Upper lobe of right lung (tissue), 1 donor: ENCODE measurements at regions not wholly inside any gene's neighbourhood (a gene's known extent, or its start where the extent isn't known, plus 50 kb on each side); places are given as distances from the start of the nearest gene placed in this dataset.

Experiments used
- ATAC-seq: fragments of 200-7000 bp; cut with Tn5 transposase; one replicate; pipeline ENCODE4 v1.9.1; 2020; ENCODE audit warnings: mild to moderate bottlenecking, moderate library complexity
- DNase-seq: peaks from one replicate; pipeline ENCODE4 v3.0.0-alpha.2; 2020
- H3K27ac ChIP-seq: fragments of 200-600 bp; one replicate; pipeline ENCODE4 v1.8.0; 2022
- H3K27me3 ChIP-seq: fragments of 200-600 bp; one replicate; pipeline ENCODE4 v1.8.0; 2022; ENCODE audit warnings: mild to moderate bottlenecking
- H3K36me3 ChIP-seq: fragments of 200-600 bp; one replicate; pipeline ENCODE4 v1.8.0; 2022
- H3K4me1 ChIP-seq: fragments of 200-600 bp; one replicate; pipeline ENCODE4 v1.8.0; 2022
- H3K4me3 ChIP-seq: fragments of 200-600 bp; one replicate; pipeline ENCODE4 v1.8.0; 2022; ENCODE audit warnings: mild to moderate bottlenecking
- H3K9me3 ChIP-seq: fragments of 200-600 bp; one replicate; pipeline ENCODE4 v1.8.0; 2022
- intact Hi-C: fragments of 100-400 bp; cut with DNase I; formaldehyde crosslinking; loops from one replicate; pipeline ENCODE4 v1.11.0; 2022
- TF ChIP-seq, protein P1 (sequence below): fragments of 200-600 bp; IDR thresholded peaks from one replicate; pipeline ENCODE4 v1.8.0; 2022; ENCODE audit warnings: antibody characterized with exemption
- donor health status: DM: no; HTN: yes; CAD: no; lungs with severe emphysema.

DNA sequence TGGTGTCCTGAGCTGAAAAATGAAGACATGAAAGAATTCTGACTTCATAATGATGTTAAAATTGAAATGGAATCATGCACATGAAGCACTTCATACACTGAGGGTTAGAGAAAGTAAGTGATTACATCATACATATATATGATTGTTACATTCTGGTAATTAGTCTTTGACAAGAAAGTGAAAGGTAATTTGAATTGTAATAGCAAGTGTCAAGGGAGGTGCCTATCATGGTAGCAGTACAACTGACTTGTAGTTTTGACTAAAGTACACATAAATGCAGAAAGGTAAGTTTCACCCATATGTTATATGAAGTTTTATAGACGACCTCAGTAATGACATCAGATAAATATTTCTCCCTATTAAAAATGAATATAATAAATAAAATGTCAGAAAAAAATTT, 1325.0 kb upstream of the GOT2 start:
- intact Hi-C loops, result no loop called here
- H3K9me3 ChIP-seq, result no peaks in the 10 kb centered on the region
- no peak overlapping the region for H3K4me3 ChIP-seq
- no peaks in the 10 kb centered on the region for H3K36me3 ChIP-seq
- TF ChIP-seq, protein P1, sequence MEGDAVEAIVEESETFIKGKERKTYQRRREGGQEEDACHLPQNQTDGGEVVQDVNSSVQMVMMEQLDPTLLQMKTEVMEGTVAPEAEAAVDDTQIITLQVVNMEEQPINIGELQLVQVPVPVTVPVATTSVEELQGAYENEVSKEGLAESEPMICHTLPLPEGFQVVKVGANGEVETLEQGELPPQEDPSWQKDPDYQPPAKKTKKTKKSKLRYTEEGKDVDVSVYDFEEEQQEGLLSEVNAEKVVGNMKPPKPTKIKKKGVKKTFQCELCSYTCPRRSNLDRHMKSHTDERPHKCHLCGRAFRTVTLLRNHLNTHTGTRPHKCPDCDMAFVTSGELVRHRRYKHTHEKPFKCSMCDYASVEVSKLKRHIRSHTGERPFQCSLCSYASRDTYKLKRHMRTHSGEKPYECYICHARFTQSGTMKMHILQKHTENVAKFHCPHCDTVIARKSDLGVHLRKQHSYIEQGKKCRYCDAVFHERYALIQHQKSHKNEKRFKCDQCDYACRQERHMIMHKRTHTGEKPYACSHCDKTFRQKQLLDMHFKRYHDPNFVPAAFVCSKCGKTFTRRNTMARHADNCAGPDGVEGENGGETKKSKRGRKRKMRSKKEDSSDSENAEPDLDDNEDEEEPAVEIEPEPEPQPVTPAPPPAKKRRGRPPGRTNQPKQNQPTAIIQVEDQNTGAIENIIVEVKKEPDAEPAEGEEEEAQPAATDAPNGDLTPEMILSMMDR, result no peak
- ATAC-seq (no peak), DNase-seq (no peak)
- H3K27me3 ChIP-seq, result no peaks in the 10 kb centered on the region
- no peaks in the 10 kb centered on the region for H3K4me1 ChIP-seq
- no peak overlapping the region for H3K27ac ChIP-seq

GRCh38 chr16:60041671-60042070, 1307.6 kb upstream of the GOT2 start:
- intact Hi-C loops, result no loop called here
- TF ChIP-seq, protein P1, result no peak
- ATAC-seq, result no peak
- Histone ChIP-seq H3K4me1 (no peaks in the 10 kb centered on the region), H3K27ac (no peak overlapping the region), H3K4me3 (no peak overlapping the region), H3K9me3 (no peaks in the 10 kb centered on the region), H3K36me3 (no peaks in the 10 kb centered on the region), H3K27me3 (no peaks in the 10 kb centered on the region)
- DNase-seq, result no peak

GRCh38 chr16:60031740-60032139, 1297.6 kb upstream of the GOT2 start:
- TF ChIP-seq, protein P1, result no peak
- H3K4me1 ChIP-seq, result no peaks in the 10 kb centered on the region
- H3K9me3 ChIP-seq, result peaks cover 3% of the 10 kb centered on the region
- H3K36me3 ChIP-seq, result no peaks in the 10 kb centered on the region
- no peak overlapping the region for H3K27ac ChIP-seq
- no peak overlapping the region for H3K4me3 ChIP-seq
- DNase-seq, result no peak
- ATAC-seq, result no peak
- intact Hi-C loops, result no loop called here
- H3K27me3 ChIP-seq, result no peaks in the 10 kb centered on the region

- no peaks in the 10 kb centered on the region for H3K27me3 ChIP-seq
- no peaks in the 10 kb centered on the region for H3K4me1 ChIP-seq
- H3K9me3 ChIP-seq, result no peaks in the 10 kb centered on the region
- no peaks in the 10 kb centered on the region for H3K36me3 ChIP-seq
- no peak overlapping the region for H3K4me3 ChIP-seq
- TF ChIP-seq, protein P1, result no peak
- no peak for ATAC-seq
- intact Hi-C loops, result no loop called here
- H3K27ac ChIP-seq, result no peak overlapping the region
- DNase-seq, result no peak
Measured at GRCh38 chr16:60027351-60027750, 1293.2 kb upstream of the GOT2 start.

- no peaks in the 10 kb centered on the region for H3K36me3 ChIP-seq
- no peak for DNase-seq
- no peak overlapping the region for H3K4me3 ChIP-seq
- no peak for ATAC-seq
- H3K27ac ChIP-seq, result no peak overlapping the region
- H3K27me3 ChIP-seq, result no peaks in the 10 kb centered on the region
- H3K4me1 ChIP-seq, result no peaks in the 10 kb centered on the region
- TF ChIP-seq, protein P1, result no peak
- H3K9me3 ChIP-seq, result no peaks in the 10 kb centered on the region
- intact Hi-C loops, result no loop called here
Measured at GRCh38 chr16:60013076-60013475, 1279.0 kb upstream of the GOT2 start.

DNA sequence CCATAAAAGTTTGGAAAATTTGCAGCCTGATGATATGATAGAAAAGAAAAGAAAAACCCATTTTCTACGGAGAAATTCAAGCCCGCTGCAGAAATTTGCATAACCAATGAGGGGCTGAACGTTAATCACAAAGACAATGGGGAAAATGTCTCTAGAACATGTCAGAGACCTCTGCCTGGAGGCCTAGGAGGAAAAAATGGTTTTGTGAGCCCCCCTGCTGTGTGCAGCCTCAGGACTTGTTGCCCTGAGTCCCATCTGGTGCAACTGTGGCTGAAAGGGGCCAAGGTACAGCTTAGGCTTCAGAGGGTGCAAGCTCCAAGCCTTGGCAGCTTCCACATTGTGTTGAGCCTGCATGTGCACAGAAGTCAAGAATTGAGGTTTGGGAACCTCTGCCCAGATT, 1267.4 kb upstream of the GOT2 start:
- no peak for ATAC-seq
- TF ChIP-seq, protein P1, result no peak
- intact Hi-C loops, result no loop called here
- Histone ChIP-seq H3K27ac (no peak overlapping the region), H3K27me3 (no peaks in the 10 kb centered on the region), H3K9me3 (no peaks in the 10 kb centered on the region), H3K36me3 (no peaks in the 10 kb centered on the region), H3K4me1 (no peaks in the 10 kb centered on the region), H3K4me3 (no peak overlapping the region)
- no peak for DNase-seq
